Nephron progenitor cell (in vitro differentiated cells): ENCODE measurements at regions not wholly inside any gene's neighbourhood (a gene's known extent, or its start where the extent isn't known, plus 50 kb on each side); places are given as distances from the start of the nearest gene placed in this dataset.

Source experiments
- DNase-seq: peaks from one replicate; pipeline ENCODE4 v3.0.0; 2021
- H3K27ac Mint-ChIP-seq: 2 replicates; pipeline ENCODE4 v1.8.0; 2021; ENCODE audit warnings: mild to moderate bottlenecking, moderate library complexity, mixed read lengths
- H3K27me3 Mint-ChIP-seq: 2 replicates; pipeline ENCODE4 v1.8.0; 2021; ENCODE audit warnings: mild to moderate bottlenecking, low read depth, mixed read lengths; ENCODE audit not compliant: poor library complexity
- H3K36me3 Mint-ChIP-seq: 2 replicates; pipeline ENCODE4 v1.8.0; 2021; ENCODE audit warnings: low read depth, mixed read lengths
- H3K4me1 Mint-ChIP-seq: 2 replicates; pipeline ENCODE4 v1.8.0; 2021; ENCODE audit warnings: mixed read lengths
- H3K4me3 Mint-ChIP-seq: 2 replicates; pipeline ENCODE4 v1.8.0; 2021; ENCODE audit warnings: mild to moderate bottlenecking, moderate library complexity, mixed read lengths
- H3K9me3 Mint-ChIP-seq: 2 replicates; pipeline ENCODE4 v1.8.0; 2021; ENCODE audit warnings: mild to moderate bottlenecking, moderate library complexity, mixed read lengths
- TF ChIP-seq, protein P1 (sequence below): fragments of 200-600 bp; sonication (generic); IDR thresholded peaks from 2 replicates; pipeline ENCODE4 v1.5.0; 2021; ENCODE audit warnings: antibody characterized with exemption

DNA sequence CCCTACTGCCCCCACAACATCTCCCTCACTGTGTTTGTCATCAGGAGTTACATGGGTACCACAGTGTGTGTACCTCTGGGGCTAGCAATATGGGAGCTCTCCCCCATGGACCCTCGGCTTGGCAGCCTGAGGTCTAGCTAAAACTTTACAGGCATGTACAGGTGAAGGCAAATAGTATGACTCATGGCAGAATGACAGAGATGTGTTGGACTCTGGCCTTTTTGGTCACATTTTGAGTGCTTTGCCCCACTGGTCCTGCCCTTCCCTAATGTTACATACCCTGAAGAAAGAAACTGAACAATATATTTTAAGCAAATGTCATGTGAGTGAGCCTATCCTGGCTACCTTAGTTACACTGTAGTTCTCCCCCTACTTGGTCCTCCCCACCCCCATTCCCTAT is 124.0 kb downstream of the NGF start:
- Mint-ChIP-seq H3K27me3 (peaks cover 9% of the 10 kb centered on the region), H3K4me1 (peaks cover 26% of the 10 kb centered on the region), H3K9me3 (no peaks in the 10 kb centered on the region), H3K27ac (no peak overlapping the region), H3K4me3 (no peak overlapping the region), H3K36me3 (no peaks in the 10 kb centered on the region)
- DNase-seq = no peak
- TF ChIP-seq, protein P1, sequence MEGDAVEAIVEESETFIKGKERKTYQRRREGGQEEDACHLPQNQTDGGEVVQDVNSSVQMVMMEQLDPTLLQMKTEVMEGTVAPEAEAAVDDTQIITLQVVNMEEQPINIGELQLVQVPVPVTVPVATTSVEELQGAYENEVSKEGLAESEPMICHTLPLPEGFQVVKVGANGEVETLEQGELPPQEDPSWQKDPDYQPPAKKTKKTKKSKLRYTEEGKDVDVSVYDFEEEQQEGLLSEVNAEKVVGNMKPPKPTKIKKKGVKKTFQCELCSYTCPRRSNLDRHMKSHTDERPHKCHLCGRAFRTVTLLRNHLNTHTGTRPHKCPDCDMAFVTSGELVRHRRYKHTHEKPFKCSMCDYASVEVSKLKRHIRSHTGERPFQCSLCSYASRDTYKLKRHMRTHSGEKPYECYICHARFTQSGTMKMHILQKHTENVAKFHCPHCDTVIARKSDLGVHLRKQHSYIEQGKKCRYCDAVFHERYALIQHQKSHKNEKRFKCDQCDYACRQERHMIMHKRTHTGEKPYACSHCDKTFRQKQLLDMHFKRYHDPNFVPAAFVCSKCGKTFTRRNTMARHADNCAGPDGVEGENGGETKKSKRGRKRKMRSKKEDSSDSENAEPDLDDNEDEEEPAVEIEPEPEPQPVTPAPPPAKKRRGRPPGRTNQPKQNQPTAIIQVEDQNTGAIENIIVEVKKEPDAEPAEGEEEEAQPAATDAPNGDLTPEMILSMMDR = no peak

DNA sequence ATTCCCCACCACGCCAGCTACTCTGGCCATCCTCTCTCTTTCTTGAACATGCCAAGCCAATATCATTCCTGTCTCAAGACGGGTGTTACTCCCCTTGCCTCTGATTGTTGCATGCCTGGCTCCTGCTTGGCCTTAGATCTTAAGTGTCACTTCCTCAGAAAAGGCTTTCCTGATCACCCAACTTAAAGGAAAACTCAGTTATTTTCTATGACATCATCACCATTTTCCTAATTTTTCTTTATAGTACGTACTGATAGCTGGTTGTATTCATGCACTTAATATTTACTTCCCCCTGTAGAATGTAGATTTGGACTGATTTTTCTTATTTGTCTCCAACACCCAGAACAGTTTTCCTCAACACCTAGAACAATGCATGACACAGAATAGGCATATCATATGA is 123.8 kb upstream of the TSPAN2 start:
- peaks cover 25% of the 10 kb centered on the region for H3K4me1 Mint-ChIP-seq
- H3K27me3 Mint-ChIP-seq = peaks cover 9% of the 10 kb centered on the region
- TF ChIP-seq, protein P1 = no peak
- no peak overlapping the region for H3K4me3 Mint-ChIP-seq
- H3K27ac Mint-ChIP-seq = no peak overlapping the region
- no peaks in the 10 kb centered on the region for H3K9me3 Mint-ChIP-seq
- H3K36me3 Mint-ChIP-seq = no peaks in the 10 kb centered on the region
- no peak for DNase-seq

DNA sequence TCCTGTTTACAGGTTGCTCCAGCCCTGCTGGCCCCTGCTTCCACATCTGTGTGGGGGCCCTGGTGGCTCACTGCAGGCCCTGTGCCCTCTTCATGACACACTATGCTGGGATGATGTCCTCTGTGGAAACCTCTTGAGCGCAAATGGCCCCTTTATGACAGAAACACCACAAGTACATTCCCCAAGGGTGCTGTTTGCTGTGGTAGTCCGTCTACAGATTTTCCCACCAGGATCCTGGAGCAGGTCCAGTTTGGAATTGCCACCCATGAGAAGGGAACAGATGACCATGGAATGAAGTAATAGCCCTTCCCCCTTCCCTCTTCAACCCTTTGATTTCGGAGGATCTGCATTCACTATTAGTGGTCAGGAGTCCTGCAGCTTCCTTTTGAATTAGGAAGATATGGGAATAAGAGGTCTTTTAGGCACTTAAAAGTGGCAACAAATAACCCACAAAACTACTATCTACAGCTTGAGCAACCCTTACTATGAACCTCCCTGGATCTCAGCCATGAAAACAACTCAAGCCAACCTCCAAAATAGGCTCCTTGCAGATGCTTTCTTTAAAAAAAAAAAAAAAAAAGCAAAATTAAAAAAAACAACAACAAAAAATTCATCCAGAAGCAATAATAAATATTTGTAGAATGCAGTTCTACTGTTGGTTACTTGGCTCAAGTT is 121.9 kb upstream of the TSPAN2 start:
- H3K36me3 Mint-ChIP-seq = no peaks in the 10 kb centered on the region
- H3K4me3 Mint-ChIP-seq = no peak overlapping the region
- no peak for DNase-seq
- peaks cover 3% of the 10 kb centered on the region for H3K27me3 Mint-ChIP-seq
- H3K4me1 Mint-ChIP-seq = peaks cover 6% of the 10 kb centered on the region
- TF ChIP-seq, protein P1 = no peak
- no peak overlapping the region for H3K27ac Mint-ChIP-seq
- H3K9me3 Mint-ChIP-seq = no peaks in the 10 kb centered on the region

DNA sequence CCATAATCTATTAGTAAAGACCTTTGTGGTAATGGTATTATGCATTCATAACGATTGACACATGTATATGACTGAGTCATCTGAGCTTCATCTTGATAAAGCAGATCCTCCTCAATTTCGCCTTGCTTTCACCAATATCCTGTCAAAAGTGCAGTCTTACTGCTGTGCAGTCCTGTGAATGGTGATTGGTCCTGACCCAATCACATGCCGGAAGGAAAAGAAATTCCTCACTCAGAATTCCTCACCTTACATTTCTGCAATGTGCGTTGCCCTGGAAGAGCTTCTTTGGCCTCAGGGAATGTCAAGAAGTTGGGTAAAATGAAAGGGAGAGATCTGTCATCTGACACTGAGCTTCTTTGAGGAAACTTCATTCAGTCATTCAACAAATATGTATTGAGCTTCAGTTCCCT is 121.0 kb upstream of the TSPAN2 start:
- Mint-ChIP-seq H3K4me3 (no peak overlapping the region), H3K36me3 (no peaks in the 10 kb centered on the region), H3K4me1 (no peaks in the 10 kb centered on the region), H3K27me3 (peaks cover 3% of the 10 kb centered on the region), H3K27ac (no peak overlapping the region), H3K9me3 (peaks cover 7% of the 10 kb centered on the region)
- DNase-seq = no peak
- TF ChIP-seq, protein P1 = no peak

DNA sequence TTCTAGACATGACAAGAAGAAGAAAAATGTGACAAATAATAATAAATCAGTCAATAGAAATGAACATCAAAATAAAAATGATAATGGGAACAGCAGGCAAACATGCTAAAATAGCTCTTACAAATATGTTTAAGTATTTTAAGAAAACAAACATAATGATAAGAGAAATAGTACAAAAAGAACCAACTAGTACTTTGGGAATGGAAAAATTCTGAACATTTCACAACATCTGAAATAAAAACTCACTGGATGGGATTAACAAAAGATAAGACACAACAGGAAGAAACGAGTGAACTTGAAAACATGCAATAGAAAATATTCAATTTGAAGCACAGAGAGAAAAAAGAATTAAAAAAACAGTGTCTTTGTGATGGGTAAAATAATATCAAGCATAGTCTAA is 115.2 kb upstream of the TSPAN2 start:
- Mint-ChIP-seq H3K9me3 (peaks cover 40% of the 10 kb centered on the region), H3K36me3 (no peaks in the 10 kb centered on the region), H3K4me1 (no peaks in the 10 kb centered on the region), H3K27ac (no peak overlapping the region), H3K4me3 (no peak overlapping the region), H3K27me3 (peaks cover 2% of the 10 kb centered on the region)
- TF ChIP-seq, protein P1 = no peak
- DNase-seq = no peak

DNA sequence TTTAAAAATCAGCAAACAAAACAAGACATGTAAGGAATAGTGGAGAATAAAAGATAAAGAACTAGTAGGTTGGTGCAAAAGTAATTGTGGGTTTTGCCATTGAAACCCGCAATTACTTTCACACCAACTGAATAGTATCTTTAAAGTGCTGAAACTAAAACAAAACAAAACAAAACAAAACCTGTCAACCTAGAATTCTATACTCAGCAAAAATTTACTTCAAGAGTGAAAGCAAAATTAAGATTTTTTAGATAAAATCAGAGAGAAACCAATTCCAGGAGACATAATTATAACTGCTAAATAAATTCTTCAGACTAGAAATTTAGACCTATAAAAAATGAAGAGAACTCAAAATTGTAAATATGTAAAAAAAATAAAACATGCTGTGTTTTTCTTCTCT is 114.0 kb upstream of the TSPAN2 start:
- DNase-seq = no peak
- no peak overlapping the region for H3K4me3 Mint-ChIP-seq
- H3K27ac Mint-ChIP-seq = no peak overlapping the region
- no peaks in the 10 kb centered on the region for H3K36me3 Mint-ChIP-seq
- no peaks in the 10 kb centered on the region for H3K4me1 Mint-ChIP-seq
- TF ChIP-seq, protein P1 = no peak
- H3K27me3 Mint-ChIP-seq = peaks cover 3% of the 10 kb centered on the region
- H3K9me3 Mint-ChIP-seq = peaks cover 40% of the 10 kb centered on the region
